ENCODE measurements at regions not wholly inside any gene's neighbourhood (a gene's known extent, or its start where the extent isn't known, plus 50 kb on each side); places are given as distances from the start of the nearest gene placed in this dataset.

GRCh38 chr4:23582671-23583070, 307.2 kb downstream of the PPARGC1A start:
- no peak for DNase-seq
- H3K9me3 ChIP-seq = no peaks in the 10 kb centered on the region
- H3K4me3 ChIP-seq (ENCODE audit: low read depth, low read length) = no peak overlapping the region
- no peak for TF ChIP-seq CTCF (IDR thresholded peaks at IDR 0.05; ENCODE audit: low read depth, low read length)
- no peaks in the 10 kb centered on the region for H3K36me3 ChIP-seq
- H3K4me1 ChIP-seq = no peaks in the 10 kb centered on the region
- H3K27me3 ChIP-seq = no peaks in the 10 kb centered on the region

GRCh38 chr4:23579166-23579565, 310.7 kb downstream of the PPARGC1A start:
- no peaks in the 10 kb centered on the region for H3K4me1 ChIP-seq
- no peaks in the 10 kb centered on the region for H3K9me3 ChIP-seq
- DNase-seq = no peak
- H3K36me3 ChIP-seq = no peaks in the 10 kb centered on the region
- TF ChIP-seq CTCF (IDR thresholded peaks at IDR 0.05; ENCODE audit: low read depth, low read length) = no peak
- H3K27me3 ChIP-seq = no peaks in the 10 kb centered on the region
- H3K4me3 ChIP-seq (ENCODE audit: low read depth, low read length) = no peak overlapping the region

GRCh38 chr4:23577398-23577797, 312.4 kb downstream of the PPARGC1A start:
- no peaks in the 10 kb centered on the region for H3K36me3 ChIP-seq

GRCh38 chr4:23572382-23572781, 317.5 kb downstream of the PPARGC1A start:
- Histone ChIP-seq H3K4me3 (ENCODE audit: low read depth, low read length) (no peak overlapping the region), H3K27me3 (no peaks in the 10 kb centered on the region), H3K4me1 (no peaks in the 10 kb centered on the region), H3K9me3 (no peaks in the 10 kb centered on the region), H3K36me3 (no peaks in the 10 kb centered on the region)
- no peak for TF ChIP-seq CTCF (IDR thresholded peaks at IDR 0.05; ENCODE audit: low read depth, low read length)
- DNase-seq = no peak

More at GRCh38 chr4:23577398-23577797, 312.4 kb downstream of the PPARGC1A start:
- no peaks in the 10 kb centered on the region for H3K4me1 ChIP-seq
- H3K9me3 ChIP-seq = no peaks in the 10 kb centered on the region
- no peak for DNase-seq
- no peak for TF ChIP-seq CTCF (IDR thresholded peaks at IDR 0.05; ENCODE audit: low read depth, low read length)
- no peak overlapping the region for H3K4me3 ChIP-seq (ENCODE audit: low read depth, low read length)
- no peaks in the 10 kb centered on the region for H3K27me3 ChIP-seq

GRCh38 chr4:23567338-23567737, 322.5 kb downstream of the PPARGC1A start:
- DNase-seq = no peak
- Histone ChIP-seq H3K27me3 (no peaks in the 10 kb centered on the region), H3K4me1 (no peaks in the 10 kb centered on the region), H3K9me3 (no peaks in the 10 kb centered on the region), H3K36me3 (no peaks in the 10 kb centered on the region), H3K4me3 (ENCODE audit: low read depth, low read length) (no peak overlapping the region)
- no peak for TF ChIP-seq CTCF (IDR thresholded peaks at IDR 0.05; ENCODE audit: low read depth, low read length)

GRCh38 chr4:23560748-23561147, 329.1 kb downstream of the PPARGC1A start:
- Histone ChIP-seq H3K4me1 (no peaks in the 10 kb centered on the region), H3K9me3 (no peaks in the 10 kb centered on the region), H3K4me3 (ENCODE audit: low read depth, low read length) (no peak overlapping the region), H3K27me3 (no peaks in the 10 kb centered on the region), H3K36me3 (no peaks in the 10 kb centered on the region)
- DNase-seq = no peak
- no peak for TF ChIP-seq CTCF (IDR thresholded peaks at IDR 0.05; ENCODE audit: low read depth, low read length)

All from BE2C (cell line).